ENCODE measurements at regions not wholly inside any gene's neighbourhood (a gene's known extent, or its start where the extent isn't known, plus 50 kb on each side); places are given as distances from the start of the nearest gene placed in this dataset.

- DNase-seq (ENCODE audit: low read depth) = no peak
- no peak overlapping the region for H2AFZ ChIP-seq (ENCODE audit: low read depth, low read length)
- no peak overlapping the region for H3K27ac Mint-ChIP-seq (ENCODE audit: unreplicated experiment)
- no peaks in the 10 kb centered on the region for H3K9me3 ChIP-seq (ENCODE audit: insufficient read depth, low read depth, low read length)
- FAIRE-seq = no peak
- no peaks in the 10 kb centered on the region for H3K4me1 ChIP-seq (ENCODE audit: insufficient read depth, low read length)
- H3K27me3 ChIP-seq (ENCODE audit: insufficient read depth, low read length) = no peaks in the 10 kb centered on the region
- H3K36me3 ChIP-seq (ENCODE audit: insufficient read depth, low read length) = no peaks in the 10 kb centered on the region
- TF ChIP-seq CTCF (IDR thresholded peaks at IDR 0.05; ENCODE audit: insufficient read depth, low read depth, low read length) (no peak), EZH2 (IDR thresholded peaks at IDR 0.05; ENCODE audit: insufficient read depth, low read length) (no peak)
- peaks cover 2% of the 10 kb centered on the region for H3K27me3 Mint-ChIP-seq (ENCODE audit: low read depth, unreplicated experiment)
- no peak overlapping the region for H3K4me3 ChIP-seq (ENCODE audit: insufficient read depth, low read depth, low read length)
- no peaks in the 10 kb centered on the region for H4K20me1 ChIP-seq (ENCODE audit: insufficient read depth, low read length)
- H3K4me3 Mint-ChIP-seq (ENCODE audit: unreplicated experiment) = no peak overlapping the region
- no peaks in the 10 kb centered on the region for H3K36me3 Mint-ChIP-seq (ENCODE audit: low read depth, unreplicated experiment)
- H3K4me1 Mint-ChIP-seq (ENCODE audit: low read depth, unreplicated experiment) = peaks cover 14% of the 10 kb centered on the region
- H3K9me3 Mint-ChIP-seq (ENCODE audit: unreplicated experiment) = no peaks in the 10 kb centered on the region
- H3K27ac ChIP-seq (ENCODE audit: low read depth, low read length) = no peak overlapping the region
- no peak overlapping the region for H3K9ac ChIP-seq (ENCODE audit: low read length)
- H3K79me2 ChIP-seq (ENCODE audit: insufficient read depth, low read length) = no peaks in the 10 kb centered on the region
- no peak overlapping the region for H3K4me2 ChIP-seq (ENCODE audit: low read length)
Observed at GRCh38 chr18:56541340-56541739, 97.1 kb downstream of the TXNL1 start.

- DNase-seq (ENCODE audit: low read depth) = peak; percentile 72
- Histone ChIP-seq H3K4me1 (ENCODE audit: insufficient read depth, low read length) (no peaks in the 10 kb centered on the region), H3K79me2 (ENCODE audit: insufficient read depth, low read length) (no peaks in the 10 kb centered on the region), H3K36me3 (ENCODE audit: insufficient read depth, low read length) (no peaks in the 10 kb centered on the region), H4K20me1 (ENCODE audit: insufficient read depth, low read length) (no peaks in the 10 kb centered on the region), H3K4me3 (ENCODE audit: insufficient read depth, low read depth, low read length) (no peak overlapping the region), H3K27ac (ENCODE audit: low read depth, low read length) (no peak overlapping the region), H3K27me3 (ENCODE audit: insufficient read depth, low read length) (no peaks in the 10 kb centered on the region), H3K9ac (ENCODE audit: low read length) (no peak overlapping the region), H3K9me3 (ENCODE audit: insufficient read depth, low read depth, low read length) (no peaks in the 10 kb centered on the region), H3K4me2 (ENCODE audit: low read length) (no peak overlapping the region), H2AFZ (ENCODE audit: low read depth, low read length) (no peak overlapping the region)
- FAIRE-seq = no peak
- H3K4me1 Mint-ChIP-seq (ENCODE audit: low read depth, unreplicated experiment) = peaks cover 14% of the 10 kb centered on the region
- H3K27me3 Mint-ChIP-seq (ENCODE audit: low read depth, unreplicated experiment) = peaks cover 5% of the 10 kb centered on the region
- no peak overlapping the region for H3K4me3 Mint-ChIP-seq (ENCODE audit: unreplicated experiment)
- H3K27ac Mint-ChIP-seq (ENCODE audit: unreplicated experiment) = no peak overlapping the region
- no peaks in the 10 kb centered on the region for H3K9me3 Mint-ChIP-seq (ENCODE audit: unreplicated experiment)
- no peaks in the 10 kb centered on the region for H3K36me3 Mint-ChIP-seq (ENCODE audit: low read depth, unreplicated experiment)
- TF ChIP-seq EZH2 (IDR thresholded peaks at IDR 0.05; ENCODE audit: insufficient read depth, low read length) = no peak
- no peak for TF ChIP-seq CTCF (IDR thresholded peaks at IDR 0.05; ENCODE audit: insufficient read depth, low read depth, low read length)
Observed at GRCh38 chr18:56538746-56539145, 99.6 kb downstream of the TXNL1 start.

- no peak for FAIRE-seq
- TF ChIP-seq EZH2 (IDR thresholded peaks at IDR 0.05; ENCODE audit: insufficient read depth, low read length) = no peak
- TF ChIP-seq CTCF (IDR thresholded peaks at IDR 0.05; ENCODE audit: insufficient read depth, low read depth, low read length) = no peak
- Histone ChIP-seq H3K9me3 (ENCODE audit: insufficient read depth, low read depth, low read length) (no peaks in the 10 kb centered on the region), H3K27ac (ENCODE audit: low read depth, low read length) (no peak overlapping the region), H3K9ac (ENCODE audit: low read length) (no peak overlapping the region), H3K36me3 (ENCODE audit: insufficient read depth, low read length) (no peaks in the 10 kb centered on the region), H3K27me3 (ENCODE audit: insufficient read depth, low read length) (no peaks in the 10 kb centered on the region), H3K4me2 (ENCODE audit: low read length) (peak overlapping the region; percentile 1), H3K4me3 (ENCODE audit: insufficient read depth, low read depth, low read length) (no peak overlapping the region), H3K79me2 (ENCODE audit: insufficient read depth, low read length) (no peaks in the 10 kb centered on the region), H2AFZ (ENCODE audit: low read depth, low read length) (no peak overlapping the region), H3K4me1 (ENCODE audit: insufficient read depth, low read length) (peaks cover 4% of the 10 kb centered on the region), H4K20me1 (ENCODE audit: insufficient read depth, low read length) (no peaks in the 10 kb centered on the region)
- Mint-ChIP-seq H3K4me1 (ENCODE audit: low read depth, unreplicated experiment) (peaks cover 8% of the 10 kb centered on the region), H3K27ac (ENCODE audit: unreplicated experiment) (peak overlapping the region; percentile 20), H3K4me3 (ENCODE audit: unreplicated experiment) (no peak overlapping the region), H3K27me3 (ENCODE audit: low read depth, unreplicated experiment) (peaks cover 4% of the 10 kb centered on the region), H3K9me3 (ENCODE audit: unreplicated experiment) (no peaks in the 10 kb centered on the region), H3K36me3 (ENCODE audit: low read depth, unreplicated experiment) (no peaks in the 10 kb centered on the region)
- DNase-seq (ENCODE audit: low read depth) = peak; percentile 79
Observed at GRCh38 chr18:56532176-56532840, 106.1 kb downstream of the TXNL1 start.
